H9 (cell line): ENCODE measurements at regions not wholly inside any gene's neighbourhood (a gene's known extent, or its start where the extent isn't known, plus 50 kb on each side); places are given as distances from the start of the nearest gene placed in this dataset.

ENCODE experiments used
- DNase-seq: peaks from one replicate; pipeline ENCODE4 v3.0.0-alpha.2; 2017
- H2AFZ ChIP-seq: one replicate; pipeline ENCODE4 v1.6.1; 2013; ENCODE audit warnings: mild to moderate bottlenecking, low read length, control low read depth, moderate library complexity
- H2AK5ac ChIP-seq: 2 replicates; pipeline ENCODE4 v1.6.1; 2013; ENCODE audit warnings: low read length, control low read depth, mixed read lengths; ENCODE audit not compliant: insufficient read length
- H2BK120ac ChIP-seq: one replicate; pipeline ENCODE4 v1.6.1; 2013; ENCODE audit warnings: low read depth, mild to moderate bottlenecking, low read length, control low read depth, inconsistent platforms; ENCODE audit not compliant: poor library complexity, severe bottlenecking
- H2BK12ac ChIP-seq: 2 replicates; pipeline ENCODE4 v1.6.1; 2013; ENCODE audit warnings: low read length, control low read depth, mixed read lengths, low read depth; ENCODE audit not compliant: insufficient read length
- H2BK15ac ChIP-seq: 2 replicates; pipeline ENCODE4 v1.6.1; 2013; ENCODE audit warnings: low read depth, low read length, control low read depth
- H2BK20ac ChIP-seq: one replicate; pipeline ENCODE4 v1.6.1; 2013; ENCODE audit warnings: low read depth, mild to moderate bottlenecking, low read length, control low read depth, inconsistent platforms; ENCODE audit not compliant: poor library complexity, severe bottlenecking
- H2BK5ac ChIP-seq: 2 replicates; pipeline ENCODE4 v1.6.1; 2013; ENCODE audit warnings: low read length, control low read depth, mixed read lengths; ENCODE audit not compliant: insufficient read length
- H3K14ac ChIP-seq: 2 replicates; pipeline ENCODE4 v1.6.1; 2013; ENCODE audit warnings: low read length, control low read depth; ENCODE audit not compliant: insufficient read depth
- H3K18ac ChIP-seq: 2 replicates; pipeline ENCODE4 v1.6.1; 2013; ENCODE audit warnings: low read depth, mild to moderate bottlenecking, mixed read lengths, low read length, control low read depth; ENCODE audit not compliant: insufficient read length
- H3K23ac ChIP-seq: 2 replicates; pipeline ENCODE4 v1.6.1; 2013; ENCODE audit warnings: low read length, control low read depth, mixed read lengths, low read depth; ENCODE audit not compliant: insufficient read length
- H3K23me2 ChIP-seq: 2 replicates; pipeline ENCODE4 v1.6.1; 2013; ENCODE audit warnings: low read depth, mild to moderate bottlenecking, mixed read lengths, low read length, control low read depth; ENCODE audit not compliant: insufficient read length, poor library complexity, severe bottlenecking
- H3K27ac ChIP-seq: 2 replicates; pipeline ENCODE4 v1.5.1; 2013; ENCODE audit warnings: low read length, control low read depth, mixed read lengths, low read depth; ENCODE audit not compliant: insufficient read length
- H3K27me3 ChIP-seq: 2 replicates; pipeline ENCODE4 v1.6.1; 2013; ENCODE audit warnings: low read length, control low read depth, inconsistent platforms; ENCODE audit not compliant: insufficient read depth
- H3K4ac ChIP-seq: 2 replicates; pipeline ENCODE4 v1.6.1; 2013; ENCODE audit warnings: low read depth, mild to moderate bottlenecking, control low read depth, inconsistent platforms, low read length, moderate library complexity
- H3K4me1 ChIP-seq: 2 replicates; pipeline ENCODE4 v1.6.1; 2013; ENCODE audit warnings: low read length, control low read depth, inconsistent platforms; ENCODE audit not compliant: insufficient read depth
- H3K4me2 ChIP-seq: 2 replicates; pipeline ENCODE4 v1.6.1; 2013; ENCODE audit warnings: low read length, control low read depth, mixed read lengths; ENCODE audit not compliant: insufficient read length, insufficient read depth
- H3K56ac ChIP-seq: 2 replicates; pipeline ENCODE4 v1.6.1; 2013; ENCODE audit warnings: low read depth, mild to moderate bottlenecking, mixed read lengths, low read length, control low read depth; ENCODE audit not compliant: insufficient read length
- H3K79me1 ChIP-seq: 2 replicates; pipeline ENCODE4 v1.6.1; 2013; ENCODE audit warnings: low read depth, mild to moderate bottlenecking, moderate library complexity, low read length, control low read depth, inconsistent platforms; ENCODE audit not compliant: insufficient read depth, poor library complexity, severe bottlenecking
- H3K79me2 ChIP-seq: 2 replicates; pipeline ENCODE4 v1.6.1; 2013; ENCODE audit warnings: low read length, control low read depth, inconsistent platforms; ENCODE audit not compliant: insufficient read depth
- H3K9ac ChIP-seq: 2 replicates; pipeline ENCODE4 v1.6.1; 2013; ENCODE audit warnings: low read length, control low read depth, mixed read lengths; ENCODE audit not compliant: insufficient read length; ENCODE audit errors: extremely low read depth
- H3K9me3 ChIP-seq: one replicate; pipeline ENCODE4 v1.6.1; 2013; ENCODE audit warnings: low read depth, low read length, inconsistent platforms; ENCODE audit not compliant: control insufficient read depth
- H3T11ph ChIP-seq: one replicate; pipeline ENCODE4 v1.6.1; 2013; ENCODE audit warnings: mild to moderate bottlenecking, low read length, control low read depth, inconsistent platforms
- H4K20me1 ChIP-seq: one replicate; pipeline ENCODE4 v1.6.1; 2013; ENCODE audit not compliant: control insufficient read depth, insufficient read length, insufficient read depth
- H4K5ac ChIP-seq: 2 replicates; pipeline ENCODE4 v1.6.1; 2013; ENCODE audit warnings: low read depth, mild to moderate bottlenecking, mixed read lengths, low read length, control low read depth; ENCODE audit not compliant: insufficient read length
- H4K8ac ChIP-seq: replicated peaks from 2 replicates; pipeline ENCODE4 v1.6.1; 2013; ENCODE audit warnings: low read length, control low read depth, mixed read lengths, low read depth; ENCODE audit not compliant: insufficient read length
- H4K91ac ChIP-seq: 2 replicates; pipeline ENCODE4 v1.6.1; 2013; ENCODE audit warnings: low read depth, mild to moderate bottlenecking, moderate library complexity, mixed read lengths, low read length, control low read depth; ENCODE audit not compliant: insufficient read length
- H3K27ac Mint-ChIP-seq, 3 experiments: 2 replicates in 2 of 3; 3 replicates in 1 of 3; pipeline ENCODE4 v1.8.0; 2020 to 2021; ENCODE audit warnings: mixed read lengths in 3 of 3, mild to moderate bottlenecking in 1 of 3, moderate library complexity in 1 of 3
- H3K27me3 Mint-ChIP-seq: 2 replicates; pipeline ENCODE4 v1.8.0; 2021; ENCODE audit warnings: low read depth, mild to moderate bottlenecking, moderate library complexity, mixed read lengths
- H3K36me3 Mint-ChIP-seq, 3 experiments: 2 replicates in 2 of 3; 3 replicates in 1 of 3; pipeline ENCODE4 v1.8.0; 2020 to 2021; ENCODE audit warnings: low read depth in 3 of 3, mixed read lengths in 3 of 3; ENCODE audit not compliant: insufficient read depth in 1 of 3
- H3K4me1 Mint-ChIP-seq, 2 experiments: 2 replicates each; pipeline ENCODE4 v1.8.0; 2020; ENCODE audit warnings: mixed read lengths in 2 of 2
- H3K4me3 Mint-ChIP-seq, 2 experiments: 2 replicates in 1 of 2; 3 replicates in 1 of 2; pipeline ENCODE4 v1.8.0; 2020 to 2021; ENCODE audit warnings: mild to moderate bottlenecking in 2 of 2, mixed read lengths in 2 of 2, moderate library complexity in 1 of 2
- H3K9me3 Mint-ChIP-seq, 2 experiments: 2 replicates in 1 of 2; 3 replicates in 1 of 2; pipeline ENCODE4 v1.8.0; 2020; ENCODE audit warnings: mild to moderate bottlenecking in 2 of 2, mixed read lengths in 2 of 2, moderate library complexity in 1 of 2
- WGBS: extraction: QIAGEN DNeasy Blood & Tissue Kit; methylation state at CpG from one replicate; pipeline ENCODE4 v1.1.7; 2013; ENCODE audit warnings: missing lambda C conversion rate, low lambda C conversion rate, mixed read lengths; ENCODE audit not compliant: insufficient read length; ENCODE audit errors: extremely low coverage; 5-methylcytosine and 5-hydroxymethylcytosine counted together
- TF ChIP-seq, protein P1 (sequence below): fragments of 200-600 bp; sonication (generic); conservative IDR thresholded peaks from 3 replicates; pipeline ENCODE4 v1.8.0; 2021; ENCODE audit warnings: antibody characterized with exemption, mild to moderate bottlenecking

- no peak overlapping the region for H2BK12ac ChIP-seq
- no peak overlapping the region for H3K56ac ChIP-seq
- no peak overlapping the region for H3K27ac ChIP-seq
- H3K14ac ChIP-seq = no peak overlapping the region
- H3K27ac Mint-ChIP-seq = no peak overlapping the region
- peaks cover 2% of the 10 kb centered on the region for H3K27me3 Mint-ChIP-seq
- no peak overlapping the region for H4K8ac ChIP-seq
- H3K4me1 ChIP-seq = no peaks in the 10 kb centered on the region
- no peaks in the 10 kb centered on the region for H3K79me1 ChIP-seq
- no peak overlapping the region for H3K9ac ChIP-seq
- no peaks in the 10 kb centered on the region for H3K23me2 ChIP-seq
- no peak overlapping the region for H3K4ac ChIP-seq
- no peak overlapping the region for H3K4me3 Mint-ChIP-seq
- no peak overlapping the region for H2AFZ ChIP-seq
- H4K5ac ChIP-seq = no peak overlapping the region
- no peak for DNase-seq
- no peak overlapping the region for H2BK20ac ChIP-seq
- no peak overlapping the region for H2BK15ac ChIP-seq
- H4K20me1 ChIP-seq = no peaks in the 10 kb centered on the region
- TF ChIP-seq, protein P1, sequence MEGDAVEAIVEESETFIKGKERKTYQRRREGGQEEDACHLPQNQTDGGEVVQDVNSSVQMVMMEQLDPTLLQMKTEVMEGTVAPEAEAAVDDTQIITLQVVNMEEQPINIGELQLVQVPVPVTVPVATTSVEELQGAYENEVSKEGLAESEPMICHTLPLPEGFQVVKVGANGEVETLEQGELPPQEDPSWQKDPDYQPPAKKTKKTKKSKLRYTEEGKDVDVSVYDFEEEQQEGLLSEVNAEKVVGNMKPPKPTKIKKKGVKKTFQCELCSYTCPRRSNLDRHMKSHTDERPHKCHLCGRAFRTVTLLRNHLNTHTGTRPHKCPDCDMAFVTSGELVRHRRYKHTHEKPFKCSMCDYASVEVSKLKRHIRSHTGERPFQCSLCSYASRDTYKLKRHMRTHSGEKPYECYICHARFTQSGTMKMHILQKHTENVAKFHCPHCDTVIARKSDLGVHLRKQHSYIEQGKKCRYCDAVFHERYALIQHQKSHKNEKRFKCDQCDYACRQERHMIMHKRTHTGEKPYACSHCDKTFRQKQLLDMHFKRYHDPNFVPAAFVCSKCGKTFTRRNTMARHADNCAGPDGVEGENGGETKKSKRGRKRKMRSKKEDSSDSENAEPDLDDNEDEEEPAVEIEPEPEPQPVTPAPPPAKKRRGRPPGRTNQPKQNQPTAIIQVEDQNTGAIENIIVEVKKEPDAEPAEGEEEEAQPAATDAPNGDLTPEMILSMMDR = no peak
- no peak overlapping the region for H3K4me2 ChIP-seq
- H3K9me3 ChIP-seq = no peaks in the 10 kb centered on the region
- no CpG with 5 or more reads among the region's 2 CpGs for WGBS
- no peak overlapping the region for H3K23ac ChIP-seq
- no peak overlapping the region for H3T11ph ChIP-seq
- no peak overlapping the region for H4K91ac ChIP-seq
- no peak overlapping the region for H2BK5ac ChIP-seq
- H3K27me3 ChIP-seq = no peaks in the 10 kb centered on the region
- no peaks in the 10 kb centered on the region for H3K9me3 Mint-ChIP-seq
- no peak overlapping the region for H2BK120ac ChIP-seq
- H3K36me3 Mint-ChIP-seq = no peaks in the 10 kb centered on the region
- peaks cover 3 to 5% of the 10 kb centered on the region in 2 experiments; a peak in 3 of 4 replicates for H3K4me1 Mint-ChIP-seq
- no peak overlapping the region for H2AK5ac ChIP-seq
- no peak overlapping the region for H3K18ac ChIP-seq
- no peaks in the 10 kb centered on the region for H3K79me2 ChIP-seq
Measured at GRCh38 chr18:11523804-11524203, 85.6 kb upstream of the SLC35G4 start.
